Ishikawa (cell line): ENCODE measurements at regions not wholly inside any gene's neighbourhood (a gene's known extent, or its start where the extent isn't known, plus 50 kb on each side); places are given as distances from the start of the nearest gene placed in this dataset.

Source experiments
- MAX ChIP-seq: IDR thresholded peaks from 2 replicates; pipeline ENCODE4 v1.6.1; 2012
- RAD21 ChIP-seq: IDR thresholded peaks from 2 replicates; pipeline ENCODE4 v1.6.1; 2012; ENCODE audit warnings: low read depth
- REST ChIP-seq: IDR thresholded peaks from 2 replicates; pipeline ENCODE4 v1.6.1; 2012; ENCODE audit warnings: low read depth, mild to moderate bottlenecking
- TAF1 ChIP-seq: IDR thresholded peaks from 2 replicates; pipeline ENCODE4 v1.6.1; 2012; ENCODE audit warnings: low read depth, mild to moderate bottlenecking
- TF ChIP-seq, protein P1 (sequence below): IDR thresholded peaks from 2 replicates; pipeline ENCODE4 v1.6.1; 2012

GRCh38 chr7:138226745-138227279, 150.6 kb downstream of the AKR1D1 start:
- TF ChIP-seq, protein P1, sequence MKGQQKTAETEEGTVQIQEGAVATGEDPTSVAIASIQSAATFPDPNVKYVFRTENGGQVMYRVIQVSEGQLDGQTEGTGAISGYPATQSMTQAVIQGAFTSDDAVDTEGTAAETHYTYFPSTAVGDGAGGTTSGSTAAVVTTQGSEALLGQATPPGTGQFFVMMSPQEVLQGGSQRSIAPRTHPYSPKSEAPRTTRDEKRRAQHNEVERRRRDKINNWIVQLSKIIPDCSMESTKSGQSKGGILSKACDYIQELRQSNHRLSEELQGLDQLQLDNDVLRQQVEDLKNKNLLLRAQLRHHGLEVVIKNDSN: no peak
- TF ChIP-seq MAX (no peak), TAF1 (no peak), RAD21 (no peak), REST (no peak)
